Stimulated activated CD8-positive, alpha-beta memory T cell treated with anti-CD3 and anti-CD28 coated beads, Interleukin-12 subunit alpha, Interleukin-12 subunit beta, amount 100 ng/mL, for 24 hours (primary cell): ENCODE measurements at regions not wholly inside any gene's neighbourhood (a gene's known extent, or its start where the extent isn't known, plus 50 kb on each side); places are given as distances from the start of the nearest gene placed in this dataset.
"Not testable (repeated sequence)": the region's sequence is repeated elsewhere in the genome, so short reads cannot be mapped to it uniquely, and the experiment has no call there.

Experiments
- DNase-seq: peaks from one replicate; pipeline ENCODE4 v3.0.0-alpha.2; 2020; ENCODE audit errors: extremely low read depth

- DNase-seq, result no peak
These were observed 84.2 kb upstream of the FGGY start for GRCh38 chr1:59212706-59213105.

GRCh38 chr1:59214248-59215208, 82.4 kb upstream of the FGGY start:
- no peak for DNase-seq

GRCh38 chr1:59215766-59216291, 81.1 kb upstream of the FGGY start:
- DNase-seq, result no peak

GRCh38 chr1:59217439-59217838, 79.5 kb upstream of the FGGY start:
- DNase-seq, result not testable (repeated sequence)

GRCh38 chr1:59218521-59219236, 78.2 kb upstream of the FGGY start:
- no peak for DNase-seq

- no peak for DNase-seq
These were observed 77.0 kb upstream of the FGGY start for GRCh38 chr1:59219916-59220315.

GRCh38 chr1:59220356-59220755, 76.5 kb upstream of the FGGY start:
- DNase-seq, result no peak

GRCh38 chr1:59223198-59223597, 73.7 kb upstream of the FGGY start:
- no peak for DNase-seq

GRCh38 chr1:59223989-59224634, 72.8 kb upstream of the FGGY start:
- no peak for DNase-seq

GRCh38 chr1:59225594-59226316, 71.1 kb upstream of the FGGY start:
- no peak for DNase-seq

- DNase-seq, result no peak
These were observed 67.8 kb upstream of the FGGY start for GRCh38 chr1:59229138-59229537.

- DNase-seq, result no peak
These were observed 66.3 kb upstream of the FGGY start for GRCh38 chr1:59230622-59231021.

GRCh38 chr1:59232216-59232615, 64.7 kb upstream of the FGGY start:
- DNase-seq, result no peak

- DNase-seq, result no peak
These were observed 63.5 kb upstream of the FGGY start for GRCh38 chr1:59233444-59233843.

GRCh38 chr1:59236721-59237545, 60.0 kb upstream of the FGGY start:
- DNase-seq, result no peak

- DNase-seq, result no peak
These were observed 59.0 kb upstream of the FGGY start for GRCh38 chr1:59237900-59238299.

- DNase-seq, result no peak
These were observed 58.5 kb upstream of the FGGY start for GRCh38 chr1:59238333-59238934.

GRCh38 chr1:59238993-59239392, 57.9 kb upstream of the FGGY start:
- DNase-seq, result no peak

GRCh38 chr1:59241909-59242308, 55.0 kb upstream of the FGGY start:
- no peak for DNase-seq

- no peak for DNase-seq
These were observed 54.5 kb upstream of the FGGY start for GRCh38 chr1:59242370-59242769.
